ENCODE measurements at regions not wholly inside any gene's neighbourhood (a gene's known extent, or its start where the extent isn't known, plus 50 kb on each side); places are given as distances from the start of the nearest gene placed in this dataset.
"Not testable (repeated sequence)": the region's sequence is repeated elsewhere in the genome, so short reads cannot be mapped to it uniquely, and the experiment has no call there.

- DNase-seq, result not testable (repeated sequence)
These were observed 62.8 kb downstream of the RPS24 start for GRCh38 chr10:78096486-78096885.

DNA sequence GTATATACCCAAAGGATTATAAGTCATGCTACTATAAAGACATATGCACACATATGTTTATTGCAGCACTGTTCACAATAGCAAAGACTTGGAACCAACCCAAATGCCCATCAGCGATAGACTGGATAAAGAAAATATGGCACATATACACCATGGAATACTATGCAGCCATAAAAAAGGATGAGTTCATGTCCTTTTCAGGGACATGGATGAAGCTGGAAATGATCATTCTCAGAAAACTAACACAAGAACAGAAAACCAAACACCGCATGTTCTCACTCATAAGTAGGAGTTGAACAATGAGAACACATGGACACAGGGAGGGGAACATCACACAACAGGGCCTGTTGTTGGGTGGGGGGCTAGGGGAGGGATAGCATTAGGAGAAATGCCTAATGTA is 68.9 kb downstream of the RPS24 start:
- not testable (repeated sequence) for DNase-seq

DNA sequence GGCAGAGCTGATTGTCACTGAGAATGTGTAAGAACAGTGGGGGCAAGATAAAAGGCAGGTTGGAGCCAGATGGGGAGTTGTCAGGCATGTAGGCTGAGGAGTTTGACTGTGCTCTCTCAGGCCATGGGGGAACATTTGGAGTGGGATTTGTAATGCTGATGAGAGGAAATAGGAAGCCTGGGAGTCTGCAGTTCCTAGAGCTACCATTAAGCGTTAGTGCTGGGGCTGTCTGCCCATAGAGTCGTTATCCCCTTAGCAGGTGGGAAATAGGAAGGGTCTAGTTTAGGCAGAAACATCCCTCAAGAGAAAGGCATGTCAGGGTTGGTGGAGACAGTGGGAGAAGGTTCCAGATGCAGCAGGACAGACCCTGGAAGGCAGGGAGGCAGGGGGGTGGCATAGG is 75.5 kb downstream of the RPS24 start:
- no peak for DNase-seq

DNA sequence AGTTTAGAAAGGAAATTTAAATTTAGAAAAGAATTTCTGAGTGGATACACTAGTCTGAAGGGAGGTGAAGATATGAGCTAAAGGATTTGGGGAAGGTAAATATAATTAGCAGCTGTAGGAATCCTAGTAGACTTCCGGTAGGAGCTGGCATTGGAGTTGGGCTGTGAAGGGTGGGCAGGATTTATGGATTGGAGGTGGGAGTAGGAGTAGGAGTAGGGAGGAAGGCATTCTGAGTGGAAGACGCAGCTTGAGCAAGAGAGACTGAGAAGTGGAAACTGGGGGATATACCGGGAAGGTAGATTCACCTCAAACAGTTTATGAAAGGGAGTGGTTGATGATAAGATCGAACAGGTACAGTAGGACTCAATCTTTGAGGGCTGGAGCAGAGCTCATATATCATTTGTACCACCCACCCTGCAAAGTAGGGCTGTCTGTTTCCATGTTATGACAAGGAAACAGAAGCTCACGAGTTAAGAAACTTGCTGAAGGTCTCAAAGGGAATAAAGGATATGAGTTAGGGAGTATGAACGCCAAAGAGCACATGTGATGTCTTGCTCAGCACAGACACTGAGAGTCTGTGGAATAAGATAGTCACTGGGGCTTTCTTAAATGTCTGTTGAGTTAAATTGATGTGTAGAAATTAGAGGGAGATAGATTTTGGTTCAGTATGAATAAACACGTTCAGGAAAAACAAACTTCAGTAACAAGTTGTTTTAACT is 81.6 kb downstream of the RPS24 start:
- DNase-seq, result no peak

GRCh38 chr10:78116361-78116760 is 82.7 kb downstream of the RPS24 start:
- no peak for DNase-seq

GRCh38 chr10:78118591-78118990 is 84.9 kb downstream of the RPS24 start:
- DNase-seq, result no peak

- DNase-seq, result no peak
These were observed 88.1 kb downstream of the RPS24 start for GRCh38 chr10:78121801-78122200.

DNA sequence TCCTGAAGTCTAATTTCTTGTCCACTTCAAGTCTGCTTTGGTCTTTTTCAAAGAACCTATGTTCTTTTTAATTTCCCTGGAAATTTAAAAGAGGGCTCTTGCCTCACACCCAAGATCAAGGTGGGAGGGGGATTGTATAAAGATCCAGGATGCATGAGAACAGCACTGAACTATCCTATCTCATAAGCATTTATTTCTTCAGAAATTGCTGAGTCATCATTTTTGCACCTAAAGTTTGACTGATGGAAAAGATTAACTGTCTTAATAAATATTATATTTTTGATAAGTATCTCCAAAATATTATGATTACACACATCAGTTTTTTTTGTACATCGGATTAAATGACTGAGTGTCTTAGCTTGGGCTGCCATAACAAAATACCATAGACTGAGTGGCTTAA is 90.5 kb downstream of the RPS24 start:
- no peak for DNase-seq

DNA sequence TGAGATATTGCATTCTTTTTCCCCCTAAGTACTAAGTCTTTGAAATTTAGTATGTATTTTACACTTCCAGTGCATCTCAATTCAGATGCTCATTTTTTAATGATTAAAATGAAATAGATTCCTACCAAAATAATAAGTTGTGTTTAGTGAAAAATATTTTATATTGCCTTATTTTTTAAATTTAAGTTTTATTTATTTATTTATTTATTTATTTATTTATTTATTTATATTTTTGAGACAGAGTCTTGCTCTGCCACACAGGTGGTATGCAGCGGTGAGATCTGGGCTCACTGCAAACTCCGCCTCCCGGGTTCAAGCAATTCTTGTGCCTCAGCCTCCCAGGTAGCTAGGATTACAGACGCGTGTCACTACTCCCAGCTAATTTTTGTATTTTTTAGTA is 95.5 kb downstream of the RPS24 start:
- no peak for DNase-seq

DNA sequence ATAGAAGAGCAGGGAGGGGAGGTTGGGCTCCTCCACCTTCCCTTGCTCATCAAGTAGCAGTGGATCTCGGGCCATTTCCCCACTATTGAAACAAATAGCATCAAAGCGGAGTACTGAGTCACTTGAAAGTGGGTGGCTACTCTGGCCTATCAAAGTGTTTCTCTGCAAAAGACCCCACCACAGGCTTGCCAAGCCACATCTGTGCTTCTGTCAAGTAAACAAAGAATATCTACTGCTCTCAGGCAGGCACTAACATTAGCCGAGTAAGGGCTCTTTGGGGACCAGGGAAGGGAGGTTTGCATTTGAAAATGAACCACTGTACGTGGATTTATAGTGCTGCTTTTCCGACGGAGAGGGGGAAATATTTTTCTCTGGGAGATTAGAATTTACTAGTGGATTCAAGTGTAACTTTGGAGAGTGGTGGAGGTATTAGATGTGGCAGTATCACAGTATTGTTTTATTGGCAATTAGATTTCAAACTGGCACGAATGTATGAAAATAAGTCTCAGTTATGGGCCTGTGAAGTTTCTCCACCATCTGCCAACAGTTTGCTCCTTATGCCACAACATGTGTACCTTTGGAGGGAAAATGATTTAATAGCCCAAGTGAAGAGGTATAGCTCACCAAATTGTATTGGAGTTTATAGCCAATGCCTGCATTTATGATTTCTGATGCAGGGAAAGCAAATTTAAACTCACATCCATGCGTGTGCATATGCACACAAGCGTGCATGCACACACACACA is 97.5 kb downstream of the RPS24 start:
- DNase-seq, result no peak

DNA sequence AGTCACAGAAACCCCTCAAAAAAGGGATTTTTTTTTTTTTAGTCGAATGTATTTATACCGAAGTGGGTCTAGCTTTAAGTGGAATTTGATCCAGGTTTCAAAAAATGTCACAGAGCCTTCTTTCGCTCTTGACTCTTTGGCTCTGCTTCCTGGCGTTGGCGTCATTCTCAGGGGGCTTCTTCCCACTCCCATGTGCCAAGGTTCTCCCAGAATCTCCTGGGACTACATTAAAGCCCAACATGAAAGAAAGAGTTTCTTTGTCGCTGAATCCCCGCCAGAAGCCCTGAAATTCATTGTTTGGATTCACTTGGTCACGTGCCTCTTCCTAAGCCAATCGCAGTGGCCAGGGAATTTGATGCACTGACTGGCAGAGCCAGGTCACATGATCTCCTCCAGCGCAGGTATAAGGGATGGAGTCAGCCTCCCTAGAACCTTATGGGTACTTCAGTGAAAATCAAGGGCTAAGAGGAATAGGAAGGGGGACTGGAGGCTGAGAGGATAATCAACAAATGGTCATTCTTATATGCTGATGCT is 101.2 kb downstream of the RPS24 start:
- no peak for DNase-seq

DNA sequence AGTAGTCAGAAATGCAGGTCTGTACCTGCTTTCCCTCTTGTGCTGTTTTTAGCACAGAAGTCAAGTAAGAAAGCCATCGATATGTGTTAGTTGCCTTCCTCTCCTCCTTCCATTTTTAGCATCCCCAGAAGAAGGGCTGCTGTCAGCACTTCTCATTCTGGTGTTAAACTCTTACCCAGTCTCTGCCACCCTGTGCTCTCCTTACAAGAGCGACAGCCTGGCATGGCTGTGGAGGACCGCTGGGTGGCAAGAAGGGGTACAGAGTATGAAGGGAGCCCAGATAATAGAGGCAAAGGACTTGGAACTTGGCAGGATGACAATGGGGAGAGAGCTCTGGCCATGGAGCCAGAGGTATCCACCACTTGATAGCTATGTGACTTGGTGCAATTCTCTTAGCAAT is 103.5 kb downstream of the RPS24 start:
- DNase-seq, result no peak

- DNase-seq, result no peak
These were observed 105.7 kb downstream of the RPS24 start for GRCh38 chr10:78139341-78139740.

DNA sequence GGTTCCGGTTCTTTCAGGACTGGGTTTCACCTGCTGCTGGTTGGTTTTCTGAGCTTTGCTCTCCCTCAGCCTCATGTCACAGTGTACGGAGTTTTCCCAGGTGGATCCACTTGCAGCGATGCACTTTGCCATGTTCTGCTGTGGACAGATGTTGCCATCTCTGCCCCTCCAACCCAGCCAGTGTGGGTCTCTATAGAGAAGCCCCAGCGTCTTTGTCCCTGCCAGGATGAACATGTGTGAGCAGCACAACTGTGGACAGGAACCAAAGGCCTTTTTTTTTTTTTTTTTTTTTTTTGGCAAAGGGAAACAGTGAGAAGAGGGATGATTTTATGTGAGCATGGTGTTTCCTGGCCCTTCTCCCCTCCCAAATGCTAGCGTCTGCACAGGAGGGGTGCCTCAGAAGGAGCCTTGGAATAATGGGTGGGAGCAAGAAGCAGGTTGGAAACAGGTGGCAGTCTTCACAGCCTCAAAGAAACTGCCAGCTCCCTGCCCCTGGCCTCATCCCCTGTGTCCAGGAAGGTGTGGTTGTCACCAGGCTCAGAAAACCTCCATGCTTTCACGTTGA is 106.5 kb downstream of the RPS24 start:
- no peak for DNase-seq

GRCh38 chr10:78143576-78143975 is 109.9 kb downstream of the RPS24 start:
- DNase-seq, result no peak

GRCh38 chr10:78146200-78146599 is 112.5 kb downstream of the RPS24 start:
- no peak for DNase-seq

- no peak for DNase-seq
These were observed 113.5 kb downstream of the RPS24 start for GRCh38 chr10:78147202-78147601.

- DNase-seq, result no peak
These were observed 114.7 kb downstream of the RPS24 start for GRCh38 chr10:78148216-78148960.

DNA sequence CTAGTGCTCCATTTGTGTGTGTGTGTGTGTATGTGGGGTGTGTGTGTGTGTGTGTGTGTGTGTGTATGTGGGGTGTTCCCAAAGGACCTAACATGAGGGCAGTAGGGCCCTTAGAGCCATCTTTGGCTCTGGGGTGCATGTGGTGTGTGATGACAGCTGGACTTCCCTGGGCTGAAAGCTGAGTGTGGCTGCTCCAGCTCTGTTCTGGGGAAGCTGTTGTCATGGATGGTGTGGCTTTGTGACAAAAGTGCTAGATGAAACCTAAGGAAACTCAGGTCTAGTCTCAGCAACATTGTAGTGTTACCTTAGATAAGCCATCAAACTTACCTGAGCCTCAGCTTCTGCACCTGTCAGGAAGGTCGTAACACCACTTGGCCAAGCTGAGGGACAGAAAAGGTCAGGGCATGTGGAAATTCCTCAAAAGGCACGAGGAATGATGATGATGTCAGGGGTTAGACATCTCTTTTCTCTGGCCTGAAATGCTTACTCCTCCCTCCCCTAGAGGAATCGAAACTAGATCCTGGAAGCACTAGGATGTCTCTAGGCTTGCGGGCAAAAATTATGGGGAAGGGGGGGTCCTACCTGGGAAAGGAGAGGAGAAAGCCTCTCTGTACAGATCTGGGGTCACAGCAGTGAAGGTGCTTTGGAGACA is 115.4 kb downstream of the RPS24 start:
- no peak for DNase-seq

DNA sequence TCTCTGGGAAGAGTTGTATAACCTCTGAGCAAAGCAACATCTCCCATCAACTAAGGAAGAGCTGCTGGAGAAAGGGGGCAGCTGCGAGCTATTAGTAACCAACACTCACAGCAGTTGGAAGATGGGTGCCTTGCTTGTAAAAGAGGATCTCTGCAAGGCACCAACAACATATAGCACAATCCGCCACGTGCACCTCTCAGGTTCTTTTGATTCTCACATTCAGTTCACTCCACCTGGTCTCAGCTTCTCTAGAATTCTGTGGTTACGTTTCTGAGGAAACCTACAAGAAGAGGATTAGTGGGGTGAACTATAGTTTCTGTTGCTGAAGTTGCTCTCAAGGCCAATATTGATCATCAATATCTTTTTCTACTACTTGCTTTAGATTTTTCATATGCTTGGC is 117.1 kb downstream of the RPS24 start:
- DNase-seq, result no peak

DNA sequence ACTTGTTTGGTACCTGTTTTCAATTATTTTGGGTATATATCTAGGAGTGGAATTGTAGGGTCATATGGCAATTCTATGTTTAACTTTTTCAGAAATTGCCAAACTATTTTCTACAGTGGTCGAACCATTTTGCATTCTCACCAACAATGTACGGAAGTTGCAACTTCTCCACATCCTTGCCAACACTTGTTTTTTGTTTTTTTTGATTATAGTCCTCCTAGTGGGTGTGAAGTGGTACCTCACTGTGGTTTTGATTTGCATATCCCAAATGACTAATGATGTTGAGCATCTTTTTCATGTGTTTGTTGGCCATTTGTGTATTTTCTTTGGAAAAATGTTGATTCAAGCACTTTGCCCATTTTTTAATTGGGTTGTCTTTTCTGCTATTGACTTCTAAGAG is 122.1 kb downstream of the RPS24 start:
- no peak for DNase-seq

GRCh38 chr10:78160591-78160990 is 126.9 kb downstream of the RPS24 start:
- DNase-seq, result no peak

DNA sequence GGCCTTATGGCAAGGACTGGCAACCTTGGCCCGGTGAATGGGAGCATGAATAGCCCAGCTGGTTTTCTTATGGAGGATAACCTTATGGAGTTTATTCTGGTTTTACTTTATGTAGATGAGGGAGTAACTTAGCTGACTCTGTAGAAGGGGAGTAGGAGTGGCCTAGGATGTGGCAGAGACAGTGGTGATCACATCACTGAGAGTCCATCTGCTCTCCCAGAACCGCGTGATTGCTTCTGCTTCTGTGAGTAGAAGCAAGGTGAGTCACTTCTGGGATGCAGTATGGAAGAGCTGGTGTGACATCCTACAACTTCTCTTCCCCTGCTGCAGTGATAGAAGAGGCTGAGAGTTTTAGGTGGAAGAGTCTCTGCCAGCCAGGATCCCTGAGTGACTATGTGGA is 129.2 kb downstream of the RPS24 start:
- DNase-seq, result no peak

All from activated CD8-positive, alpha-beta memory T cell treated with anti-CD3 and anti-CD28 coated beads, Interleukin-2, amount 50 U/mL, for 4 hours (primary cell).